ENCODE measurements at regions not wholly inside any gene's neighbourhood (a gene's known extent, or its start where the extent isn't known, plus 50 kb on each side); places are given as distances from the start of the nearest gene placed in this dataset.
"Not testable (repeated sequence)": the region's sequence is repeated elsewhere in the genome, so short reads cannot be mapped to it uniquely, and the experiment has no call there.

- H3K27ac ChIP-seq (ENCODE audit: low read depth in 1 of 2, low read length in 1 of 2); H3K27me3 ChIP-seq (ENCODE audit: control insufficient read depth in 3 of 3, insufficient read depth in 3 of 3, low read length in 2 of 3); H3K9ac ChIP-seq (ENCODE audit: insufficient read depth in 1 of 2, low read length in 2 of 2); DNase-seq; H3K9me3 ChIP-seq (ENCODE audit: control insufficient read depth in 4 of 4, insufficient read depth in 3 of 4, low read length in 3 of 4); ATAC-seq (ENCODE audit: insufficient read depth, low FRiP score); H3K36me3 ChIP-seq (ENCODE audit: control insufficient read depth in 4 of 4, insufficient read depth in 4 of 4, low read length in 4 of 4); H3K4me1 ChIP-seq (ENCODE audit: control insufficient read depth in 5 of 5, insufficient read depth in 5 of 5, low read length in 5 of 5); H3K4me3 ChIP-seq: not testable (repeated sequence)
- WGBS, 2 donors = 43 to 45% methylated on average over 1 to 2 of the region's 3 CpGs
Measured at GRCh38 chrX:140215894-140216293, 250.6 kb upstream of the CXorf66 start.

GRCh38 chrX:140214518-140214917, 249.2 kb upstream of the CXorf66 start:
- DNase-seq; ATAC-seq (ENCODE audit: insufficient read depth, low FRiP score); H3K9me3 ChIP-seq (ENCODE audit: control insufficient read depth in 4 of 4, insufficient read depth in 3 of 4, low read length in 3 of 4); H3K27ac ChIP-seq (ENCODE audit: low read depth in 1 of 2, low read length in 1 of 2); H3K4me1 ChIP-seq (ENCODE audit: control insufficient read depth in 5 of 5, insufficient read depth in 5 of 5, low read length in 5 of 5); H3K27me3 ChIP-seq (ENCODE audit: control insufficient read depth in 3 of 3, insufficient read depth in 3 of 3, low read length in 2 of 3); H3K4me3 ChIP-seq; H3K9ac ChIP-seq (ENCODE audit: insufficient read depth in 1 of 2, low read length in 2 of 2); H3K36me3 ChIP-seq (ENCODE audit: control insufficient read depth in 4 of 4, insufficient read depth in 4 of 4, low read length in 4 of 4): not testable (repeated sequence)
- WGBS, 2 donors = 31 to 45% methylated on average over 2 of the region's 3 CpGs

- H3K36me3 ChIP-seq (ENCODE audit: control insufficient read depth in 4 of 4, insufficient read depth in 4 of 4, low read length in 4 of 4) = no peaks in the 10 kb centered on the region
- no peak overlapping the region for H3K9ac ChIP-seq (ENCODE audit: insufficient read depth in 1 of 2, low read length in 2 of 2)
- no peaks in the 10 kb centered on the region for H3K4me1 ChIP-seq (ENCODE audit: control insufficient read depth in 5 of 5, insufficient read depth in 5 of 5, low read length in 5 of 5)
- DNase-seq (no peak), ATAC-seq (ENCODE audit: insufficient read depth, low FRiP score) (no peak)
- H3K9me3 ChIP-seq (ENCODE audit: control insufficient read depth in 4 of 4, insufficient read depth in 3 of 4, low read length in 3 of 4) = no peaks in the 10 kb centered on the region
- WGBS, 2 donors = 95 to 96% methylated on average over 1 of the region's 1 CpG
- H3K4me3 ChIP-seq = no peak overlapping the region
- H3K27me3 ChIP-seq (ENCODE audit: control insufficient read depth in 3 of 3, insufficient read depth in 3 of 3, low read length in 2 of 3) = peaks cover 0 to 4% (median 3%) of the 10 kb centered on the region in 3 donors
- no peak for TF ChIP-seq CTCF (IDR thresholded peaks at IDR 0.05; ENCODE audit: control extremely low read depth, extremely low read depth)
- H3K27ac ChIP-seq (ENCODE audit: low read depth in 1 of 2, low read length in 1 of 2) = no peak overlapping the region
Measured at GRCh38 chrX:140206657-140207056, 241.3 kb upstream of the CXorf66 start.

GRCh38 chrX:140190441-140191108, 225.3 kb upstream of the CXorf66 start:
- DNase-seq (peak; percentile 20 to 47 (median 28)), ATAC-seq (ENCODE audit: insufficient read depth, low FRiP score) (no peak)
- H3K27ac ChIP-seq (ENCODE audit: low read depth in 1 of 2, low read length in 1 of 2) = no peak overlapping the region
- H3K9ac ChIP-seq (ENCODE audit: insufficient read depth in 1 of 2, low read length in 2 of 2) = no peak overlapping the region
- H3K4me3 ChIP-seq = no peak overlapping the region
- no peaks in the 10 kb centered on the region for H3K36me3 ChIP-seq (ENCODE audit: control insufficient read depth in 4 of 4, insufficient read depth in 4 of 4, low read length in 4 of 4)
- H3K9me3 ChIP-seq (ENCODE audit: control insufficient read depth in 4 of 4, insufficient read depth in 3 of 4, low read length in 3 of 4) = no peaks in the 10 kb centered on the region
- peaks cover 0 to 8% (median 4%) of the 10 kb centered on the region in 3 donors for H3K27me3 ChIP-seq (ENCODE audit: control insufficient read depth in 3 of 3, insufficient read depth in 3 of 3, low read length in 2 of 3)
- WGBS, 2 donors = 46 to 63% methylated on average over 8 of the region's 8 CpGs
- H3K4me1 ChIP-seq (ENCODE audit: control insufficient read depth in 5 of 5, insufficient read depth in 5 of 5, low read length in 5 of 5) = no peaks in the 10 kb centered on the region
- no peak for TF ChIP-seq CTCF (IDR thresholded peaks at IDR 0.05; ENCODE audit: control extremely low read depth, extremely low read depth)
